IMR-90 (cell line): ENCODE measurements at regions not wholly inside any gene's neighbourhood (a gene's known extent, or its start where the extent isn't known, plus 50 kb on each side); places are given as distances from the start of the nearest gene placed in this dataset.

Experiments
- ATAC-seq: fragments of 200-7000 bp; cut with Tn5 transposase; 2 replicates; pipeline ENCODE4 v1.9.1; 2020; ENCODE audit warnings: low read depth, mild to moderate bottlenecking, moderate library complexity
- BruUV-seq: library from RNA; stranded (reverse); fragments of 400-500 nt; replicated peaks from 2 replicates; lab custom pipeline; 2021; lab: Mats Ljungman, UMichigan
- CTCF ChIA-PET: fragments of 300-600 bp; formaldehyde crosslinking; extraction: SDS; loops from one replicate; lab custom pipeline; 2021; ENCODE audit warnings: antibody characterized with exemption; lab: Yijun Ruan, JAX
- POLR2A ChIA-PET: fragments of 300-600 bp; sonication (Branson Sonifier 250); formaldehyde crosslinking; loops from one replicate; lab custom pipeline; 2022; ENCODE audit warnings: antibody characterized with exemption; ENCODE audit not compliant: unreplicated experiment; lab: Charles Lee
- DNase-seq: peaks from one replicate; pipeline ENCODE4 v3.0.0; 2013
- H2AFZ ChIP-seq: replicated peaks from 2 replicates; pipeline ENCODE3; 2013; ENCODE audit warnings: low read length, mild to moderate bottlenecking; ENCODE audit not compliant: poor library complexity
- H2AK5ac ChIP-seq: 2 replicates; pipeline ENCODE4 v1.6.1; 2013; ENCODE audit warnings: low read depth, low read length, inconsistent platforms
- H2AK9ac ChIP-seq: replicated peaks from 2 replicates; pipeline ENCODE3; 2013; ENCODE audit warnings: mild to moderate bottlenecking, low read depth, low read length, moderate library complexity; ENCODE audit not compliant: poor library complexity
- H2BK120ac ChIP-seq: 2 replicates; pipeline ENCODE4 v1.6.1; 2013; ENCODE audit warnings: low read depth, low read length, inconsistent platforms
- H2BK15ac ChIP-seq: 3 replicates; pipeline ENCODE4 v1.6.1; 2013; ENCODE audit warnings: low read depth, low read length, inconsistent platforms
- H2BK20ac ChIP-seq: 2 replicates; pipeline ENCODE4 v1.6.1; 2013; ENCODE audit warnings: low read depth, mild to moderate bottlenecking, inconsistent platforms, low read length, moderate library complexity
- H2BK5ac ChIP-seq: 2 replicates; pipeline ENCODE4 v1.6.1; 2013; ENCODE audit warnings: mild to moderate bottlenecking, low read depth, low read length, inconsistent platforms; ENCODE audit not compliant: poor library complexity, severe bottlenecking
- H3K14ac ChIP-seq: replicated peaks from 2 replicates; pipeline ENCODE4 v1.6.1; 2013; ENCODE audit warnings: low read depth, low read length, inconsistent platforms
- H3K18ac ChIP-seq: 2 replicates; pipeline ENCODE4 v1.6.1; 2013; ENCODE audit warnings: low read depth, low read length, control low read depth
- H3K23ac ChIP-seq: 2 replicates; pipeline ENCODE4 v1.6.1; 2013; ENCODE audit warnings: low read depth, low read length, inconsistent platforms
- H3K27ac ChIP-seq: 2 replicates; pipeline ENCODE4 v1.5.1; 2013; ENCODE audit warnings: mild to moderate bottlenecking, control low read depth, low read length; ENCODE audit not compliant: insufficient read depth
- H3K27me3 ChIP-seq: 2 replicates; pipeline ENCODE4 v1.6.1; 2013; ENCODE audit warnings: low read length; ENCODE audit not compliant: control insufficient read depth, insufficient read depth
- H3K36me3 ChIP-seq: 2 replicates; pipeline ENCODE4 v1.6.1; 2013; ENCODE audit warnings: low read length, mixed read lengths; ENCODE audit not compliant: control insufficient read depth, insufficient read depth
- H3K4ac ChIP-seq: 2 replicates; pipeline ENCODE4 v1.6.1; 2013; ENCODE audit warnings: low read depth, low read length, inconsistent platforms
- H3K4me1 ChIP-seq: 2 replicates; pipeline ENCODE4 v1.6.1; 2013; ENCODE audit warnings: low read length, mixed read lengths; ENCODE audit not compliant: control insufficient read depth, insufficient read depth
- H3K4me2 ChIP-seq: 2 replicates; pipeline ENCODE4 v1.6.1; 2013; ENCODE audit warnings: low read depth, mild to moderate bottlenecking, control low read depth, low read length, moderate library complexity
- H3K4me3 ChIP-seq: 2 replicates; pipeline ENCODE4 v1.5.1; 2013; ENCODE audit warnings: low read depth, mild to moderate bottlenecking, control low read depth, low read length, moderate library complexity; ENCODE audit not compliant: insufficient read depth
- H3K56ac ChIP-seq: 2 replicates; pipeline ENCODE4 v1.6.1; 2013; ENCODE audit warnings: low read length, inconsistent platforms; ENCODE audit not compliant: insufficient read depth; ENCODE audit errors: extremely low read depth
- H3K79me1 ChIP-seq, 2 experiments: 2 replicates each; pipeline ENCODE4 v1.6.1; 2013; ENCODE audit warnings: low read length in 2 of 2, inconsistent platforms in 1 of 2, low read depth in 1 of 2
- H3K9ac ChIP-seq: 2 replicates; pipeline ENCODE4 v1.6.1; 2013; ENCODE audit warnings: low read depth, low read length, control low read depth
- H3K9me1 ChIP-seq: 2 replicates; pipeline ENCODE4 v1.6.1; 2013; ENCODE audit warnings: low read length, inconsistent platforms; ENCODE audit not compliant: insufficient read depth
- H3K9me3 ChIP-seq: 2 replicates; pipeline ENCODE4 v1.6.1; 2013; ENCODE audit warnings: low read length; ENCODE audit not compliant: control insufficient read depth, insufficient read depth
- H4K20me1 ChIP-seq: 2 replicates; pipeline ENCODE4 v1.6.1; 2013; ENCODE audit warnings: low read length, inconsistent platforms; ENCODE audit not compliant: insufficient read depth
- H4K5ac ChIP-seq: 2 replicates; pipeline ENCODE4 v1.6.1; 2013; ENCODE audit warnings: mild to moderate bottlenecking, low read depth, low read length, control low read depth
- H4K8ac ChIP-seq, 2 experiments: 2 replicates each; pipeline ENCODE4 v1.6.1; 2013; ENCODE audit warnings: low read depth in 2 of 2, low read length in 2 of 2, control low read depth in 1 of 2, inconsistent platforms in 1 of 2
- H4K91ac ChIP-seq: 2 replicates; pipeline ENCODE4 v1.6.1; 2013; ENCODE audit warnings: low read depth, low read length, inconsistent platforms; ENCODE audit not compliant: insufficient read depth
- BHLHE40 ChIP-seq: fragments of 150-350 bp; IDR thresholded peaks from 2 replicates; pipeline ENCODE4 v1.6.1; 2016; ENCODE audit warnings: mild to moderate bottlenecking, low read depth, low read length
- CEBPB ChIP-seq: IDR thresholded peaks from 2 replicates; pipeline ENCODE4 v1.6.1; 2012; ENCODE audit warnings: low read depth, low read length, improper control_type of control experiment
- CHD1 ChIP-seq: IDR thresholded peaks from 2 replicates; pipeline ENCODE4 v1.6.1; 2012; ENCODE audit warnings: low read depth, low read length, improper control_type of control experiment
- CTCF ChIP-seq: conservative IDR thresholded peaks from 2 replicates; pipeline ENCODE4 v1.5.1; 2012; ENCODE audit warnings: mild to moderate bottlenecking, low read depth, low read length, improper control_type of control experiment
- ELK1 ChIP-seq: fragments of 150-350 bp; IDR thresholded peaks from 2 replicates; pipeline ENCODE4 v1.6.1; 2016; ENCODE audit warnings: low read depth, mild to moderate bottlenecking, low read length, moderate library complexity, borderline replicate concordance
- FOS ChIP-seq: fragments of 150-350 bp; IDR thresholded peaks from 2 replicates; pipeline ENCODE4 v1.6.1; 2016; ENCODE audit warnings: low read depth, low read length
- MAFK ChIP-seq: IDR thresholded peaks from 2 replicates; pipeline ENCODE4 v1.6.1; 2012; ENCODE audit warnings: low read depth, low read length, improper control_type of control experiment
- MAZ ChIP-seq: IDR thresholded peaks from 2 replicates; pipeline ENCODE4 v1.6.1; 2012; ENCODE audit warnings: low read depth, mild to moderate bottlenecking, low read length, improper control_type of control experiment, moderate library complexity, borderline replicate concordance
- MXI1 ChIP-seq: IDR thresholded peaks from 2 replicates; pipeline ENCODE4 v1.6.1; 2012; ENCODE audit warnings: low read depth, mild to moderate bottlenecking, low read length, moderate library complexity, borderline replicate concordance
- NFE2L2 ChIP-seq: fragments of 150-350 bp; IDR thresholded peaks from 2 replicates; pipeline ENCODE4 v1.6.1; 2016; ENCODE audit warnings: low read depth, mild to moderate bottlenecking, low read length
- POLR2A ChIP-seq: IDR thresholded peaks from 2 replicates; pipeline ENCODE4 v1.6.1; 2012; ENCODE audit warnings: mild to moderate bottlenecking, low read depth, low read length
- RAD21 ChIP-seq: IDR thresholded peaks from 2 replicates; pipeline ENCODE4 v1.6.1; 2012; ENCODE audit warnings: low read length, improper control_type of control experiment
- RCOR1 ChIP-seq: IDR thresholded peaks from 2 replicates; pipeline ENCODE4 v1.6.1; 2012; ENCODE audit warnings: mild to moderate bottlenecking, low read length, improper control_type of control experiment; ENCODE audit not compliant: insufficient replicate concordance
- RFX5 ChIP-seq: IDR thresholded peaks from 2 replicates; pipeline ENCODE4 v1.8.0; 2012; ENCODE audit warnings: low read depth, mild to moderate bottlenecking, low read length, moderate library complexity
- SMC3 ChIP-seq: fragments of 150-350 bp; IDR thresholded peaks from 2 replicates; pipeline ENCODE4 v1.6.1; 2016; ENCODE audit warnings: low read depth, mild to moderate bottlenecking, antibody characterized with exemption, low read length, moderate library complexity
- USF2 ChIP-seq: fragments of 150-350 bp; IDR thresholded peaks from 2 replicates; pipeline ENCODE4 v1.6.1; 2017; ENCODE audit warnings: mild to moderate bottlenecking, antibody characterized with exemption, low read length, low read depth
- WGBS, 2 experiments: methylation state at CpG; one replicate each; pipeline versions ENCODE4 v1.1.5 to v1.1.7; 2013; ENCODE audit warnings: missing lambda C conversion rate in 2 of 2; ENCODE audit not compliant: insufficient read length in 1 of 2; ENCODE audit errors: extremely low coverage in 2 of 2; 5-methylcytosine and 5-hydroxymethylcytosine counted together
- dilution Hi-C: fragments of 300-500 bp; cut with HindIII; formaldehyde crosslinking; loops from one replicate; pipeline ENCODE4 v1.14.3; 2018; ENCODE audit warnings: low sequenced_read_pairs; ENCODE audit not compliant: unreplicated experiment
- in situ Hi-C: fragments of 300-500 bp; cut with MboI; formaldehyde crosslinking; loops from 3 replicates; pipeline ENCODE4 v1.14.3; 2019; ENCODE audit warnings: low sequenced_read_pairs, inconsistent platforms, mixed read lengths
- intact Hi-C: fragments of 100-400 bp; cut with micrococcal nuclease; formaldehyde crosslinking; loops from 2 replicates; pipeline ENCODE4 v1.10.0; 2022

- Histone ChIP-seq H3K79me1 (no peaks in the 10 kb centered on the region), H3K9me3 (no peaks in the 10 kb centered on the region; the same call in 1 of the 2 replicates), H3K56ac (no peak overlapping the region), H2AFZ (no peak overlapping the region), H3K4ac (no peak overlapping the region), H2BK20ac (no peak overlapping the region), H3K36me3 (no peaks in the 10 kb centered on the region), H3K18ac (no peak overlapping the region), H3K9me1 (no peaks in the 10 kb centered on the region), H4K8ac (no peak overlapping the region), H4K20me1 (no peaks in the 10 kb centered on the region), H2AK9ac (no peak overlapping the region), H3K9ac (no peak overlapping the region), H4K5ac (no peak overlapping the region), H2BK15ac (no peak overlapping the region), H3K23ac (no peak overlapping the region), H3K4me3 (no peak overlapping the region), H2AK5ac (no peak overlapping the region), H2BK120ac (no peak overlapping the region), H3K4me1 (no peaks in the 10 kb centered on the region), H3K27ac (no peak overlapping the region), H3K27me3 (no peaks in the 10 kb centered on the region), H3K14ac (no peak overlapping the region), H2BK5ac (no peak overlapping the region), H4K91ac (no peak overlapping the region), H3K4me2 (no peak overlapping the region)
- dilution Hi-C loops (no loop called here), intact Hi-C loops (no loop called here), in situ Hi-C loops (no loop called here)
- ATAC-seq (no peak), DNase-seq (no peak)
- POLR2A ChIA-PET = no interaction called here
- TF ChIP-seq FOS = no peak
- no peak for TF ChIP-seq ELK1
- TF ChIP-seq POLR2A = no peak
- TF ChIP-seq RAD21 = no peak
- no peak for TF ChIP-seq USF2
- no peak for TF ChIP-seq BHLHE40
- TF ChIP-seq NFE2L2 = no peak
- TF ChIP-seq MAFK = no peak
- TF ChIP-seq MAZ = no peak
- no peak for TF ChIP-seq CEBPB
- TF ChIP-seq CTCF = no peak
- no peak for TF ChIP-seq CHD1
- TF ChIP-seq SMC3 = no peak
- TF ChIP-seq RCOR1 = no peak
- no peak for TF ChIP-seq MXI1
- no peak for TF ChIP-seq RFX5
- no TSS peak for BruUV-seq
- no CpG with 5 or more reads among the region's 4 CpGs for WGBS, 2 experiments
- CTCF ChIA-PET = no interaction called here
These were observed 1751.3 kb upstream of the LRRTM1 start for GRCh38 chr2:82055846-82056245.
